IMR-90 (cell line): ENCODE measurements at regions not wholly inside any gene's neighbourhood (a gene's known extent, or its start where the extent isn't known, plus 50 kb on each side); places are given as distances from the start of the nearest gene placed in this dataset.

Experiments
- ATAC-seq: fragments of 200-7000 bp; cut with Tn5 transposase; 2 replicates; pipeline ENCODE4 v1.9.1; 2020; ENCODE audit warnings: low read depth, mild to moderate bottlenecking, moderate library complexity
- BruUV-seq: library from RNA; stranded (reverse); fragments of 400-500 nt; replicated peaks from 2 replicates; lab custom pipeline; 2021; lab: Mats Ljungman, UMichigan
- CTCF ChIA-PET: fragments of 300-600 bp; formaldehyde crosslinking; extraction: SDS; loops from one replicate; lab custom pipeline; 2021; ENCODE audit warnings: antibody characterized with exemption; lab: Yijun Ruan, JAX
- POLR2A ChIA-PET: fragments of 300-600 bp; sonication (Branson Sonifier 250); formaldehyde crosslinking; loops from one replicate; lab custom pipeline; 2022; ENCODE audit warnings: antibody characterized with exemption; ENCODE audit not compliant: unreplicated experiment; lab: Charles Lee
- DNase-seq: peaks from one replicate; pipeline ENCODE4 v3.0.0; 2013
- H2AFZ ChIP-seq: replicated peaks from 2 replicates; pipeline ENCODE3; 2013; ENCODE audit warnings: low read length, mild to moderate bottlenecking; ENCODE audit not compliant: poor library complexity
- H2AK5ac ChIP-seq: 2 replicates; pipeline ENCODE4 v1.6.1; 2013; ENCODE audit warnings: low read depth, low read length, inconsistent platforms
- H2AK9ac ChIP-seq: replicated peaks from 2 replicates; pipeline ENCODE3; 2013; ENCODE audit warnings: mild to moderate bottlenecking, low read depth, low read length, moderate library complexity; ENCODE audit not compliant: poor library complexity
- H2BK120ac ChIP-seq: 2 replicates; pipeline ENCODE4 v1.6.1; 2013; ENCODE audit warnings: low read depth, low read length, inconsistent platforms
- H2BK15ac ChIP-seq: 3 replicates; pipeline ENCODE4 v1.6.1; 2013; ENCODE audit warnings: low read depth, low read length, inconsistent platforms
- H2BK20ac ChIP-seq: 2 replicates; pipeline ENCODE4 v1.6.1; 2013; ENCODE audit warnings: low read depth, mild to moderate bottlenecking, inconsistent platforms, low read length, moderate library complexity
- H2BK5ac ChIP-seq: 2 replicates; pipeline ENCODE4 v1.6.1; 2013; ENCODE audit warnings: mild to moderate bottlenecking, low read depth, low read length, inconsistent platforms; ENCODE audit not compliant: poor library complexity, severe bottlenecking
- H3K14ac ChIP-seq: replicated peaks from 2 replicates; pipeline ENCODE4 v1.6.1; 2013; ENCODE audit warnings: low read depth, low read length, inconsistent platforms
- H3K18ac ChIP-seq: 2 replicates; pipeline ENCODE4 v1.6.1; 2013; ENCODE audit warnings: low read depth, low read length, control low read depth
- H3K23ac ChIP-seq: 2 replicates; pipeline ENCODE4 v1.6.1; 2013; ENCODE audit warnings: low read depth, low read length, inconsistent platforms
- H3K27ac ChIP-seq: 2 replicates; pipeline ENCODE4 v1.5.1; 2013; ENCODE audit warnings: mild to moderate bottlenecking, control low read depth, low read length; ENCODE audit not compliant: insufficient read depth
- H3K27me3 ChIP-seq: 2 replicates; pipeline ENCODE4 v1.6.1; 2013; ENCODE audit warnings: low read length; ENCODE audit not compliant: control insufficient read depth, insufficient read depth
- H3K36me3 ChIP-seq: 2 replicates; pipeline ENCODE4 v1.6.1; 2013; ENCODE audit warnings: low read length, mixed read lengths; ENCODE audit not compliant: control insufficient read depth, insufficient read depth
- H3K4ac ChIP-seq: 2 replicates; pipeline ENCODE4 v1.6.1; 2013; ENCODE audit warnings: low read depth, low read length, inconsistent platforms
- H3K4me1 ChIP-seq: 2 replicates; pipeline ENCODE4 v1.6.1; 2013; ENCODE audit warnings: low read length, mixed read lengths; ENCODE audit not compliant: control insufficient read depth, insufficient read depth
- H3K4me2 ChIP-seq: 2 replicates; pipeline ENCODE4 v1.6.1; 2013; ENCODE audit warnings: low read depth, mild to moderate bottlenecking, control low read depth, low read length, moderate library complexity
- H3K4me3 ChIP-seq: 2 replicates; pipeline ENCODE4 v1.5.1; 2013; ENCODE audit warnings: low read depth, mild to moderate bottlenecking, control low read depth, low read length, moderate library complexity; ENCODE audit not compliant: insufficient read depth
- H3K56ac ChIP-seq: 2 replicates; pipeline ENCODE4 v1.6.1; 2013; ENCODE audit warnings: low read length, inconsistent platforms; ENCODE audit not compliant: insufficient read depth; ENCODE audit errors: extremely low read depth
- H3K79me1 ChIP-seq, 2 experiments: 2 replicates each; pipeline ENCODE4 v1.6.1; 2013; ENCODE audit warnings: low read length in 2 of 2, inconsistent platforms in 1 of 2, low read depth in 1 of 2
- H3K9ac ChIP-seq: 2 replicates; pipeline ENCODE4 v1.6.1; 2013; ENCODE audit warnings: low read depth, low read length, control low read depth
- H3K9me1 ChIP-seq: 2 replicates; pipeline ENCODE4 v1.6.1; 2013; ENCODE audit warnings: low read length, inconsistent platforms; ENCODE audit not compliant: insufficient read depth
- H3K9me3 ChIP-seq: 2 replicates; pipeline ENCODE4 v1.6.1; 2013; ENCODE audit warnings: low read length; ENCODE audit not compliant: control insufficient read depth, insufficient read depth
- H4K20me1 ChIP-seq: 2 replicates; pipeline ENCODE4 v1.6.1; 2013; ENCODE audit warnings: low read length, inconsistent platforms; ENCODE audit not compliant: insufficient read depth
- H4K5ac ChIP-seq: 2 replicates; pipeline ENCODE4 v1.6.1; 2013; ENCODE audit warnings: mild to moderate bottlenecking, low read depth, low read length, control low read depth
- H4K8ac ChIP-seq, 2 experiments: 2 replicates each; pipeline ENCODE4 v1.6.1; 2013; ENCODE audit warnings: low read depth in 2 of 2, low read length in 2 of 2, control low read depth in 1 of 2, inconsistent platforms in 1 of 2
- H4K91ac ChIP-seq: 2 replicates; pipeline ENCODE4 v1.6.1; 2013; ENCODE audit warnings: low read depth, low read length, inconsistent platforms; ENCODE audit not compliant: insufficient read depth
- BHLHE40 ChIP-seq: fragments of 150-350 bp; IDR thresholded peaks from 2 replicates; pipeline ENCODE4 v1.6.1; 2016; ENCODE audit warnings: mild to moderate bottlenecking, low read depth, low read length
- FOS ChIP-seq: fragments of 150-350 bp; IDR thresholded peaks from 2 replicates; pipeline ENCODE4 v1.6.1; 2016; ENCODE audit warnings: low read depth, low read length
- MAFK ChIP-seq: IDR thresholded peaks from 2 replicates; pipeline ENCODE4 v1.6.1; 2012; ENCODE audit warnings: low read depth, low read length, improper control_type of control experiment
- NFE2L2 ChIP-seq: fragments of 150-350 bp; IDR thresholded peaks from 2 replicates; pipeline ENCODE4 v1.6.1; 2016; ENCODE audit warnings: low read depth, mild to moderate bottlenecking, low read length
- POLR2A ChIP-seq: IDR thresholded peaks from 2 replicates; pipeline ENCODE4 v1.6.1; 2012; ENCODE audit warnings: mild to moderate bottlenecking, low read depth, low read length
- RCOR1 ChIP-seq: IDR thresholded peaks from 2 replicates; pipeline ENCODE4 v1.6.1; 2012; ENCODE audit warnings: mild to moderate bottlenecking, low read length, improper control_type of control experiment; ENCODE audit not compliant: insufficient replicate concordance
- SMC3 ChIP-seq: fragments of 150-350 bp; IDR thresholded peaks from 2 replicates; pipeline ENCODE4 v1.6.1; 2016; ENCODE audit warnings: low read depth, mild to moderate bottlenecking, antibody characterized with exemption, low read length, moderate library complexity
- WGBS, 2 experiments: methylation state at CpG; one replicate each; pipeline versions ENCODE4 v1.1.5 to v1.1.7; 2013; ENCODE audit warnings: missing lambda C conversion rate in 2 of 2; ENCODE audit not compliant: insufficient read length in 1 of 2; ENCODE audit errors: extremely low coverage in 2 of 2; 5-methylcytosine and 5-hydroxymethylcytosine counted together
- dilution Hi-C: fragments of 300-500 bp; cut with HindIII; formaldehyde crosslinking; loops from one replicate; pipeline ENCODE4 v1.14.3; 2018; ENCODE audit warnings: low sequenced_read_pairs; ENCODE audit not compliant: unreplicated experiment
- in situ Hi-C: fragments of 300-500 bp; cut with MboI; formaldehyde crosslinking; loops from 3 replicates; pipeline ENCODE4 v1.14.3; 2019; ENCODE audit warnings: low sequenced_read_pairs, inconsistent platforms, mixed read lengths
- intact Hi-C: fragments of 100-400 bp; cut with micrococcal nuclease; formaldehyde crosslinking; loops from 2 replicates; pipeline ENCODE4 v1.10.0; 2022

DNA sequence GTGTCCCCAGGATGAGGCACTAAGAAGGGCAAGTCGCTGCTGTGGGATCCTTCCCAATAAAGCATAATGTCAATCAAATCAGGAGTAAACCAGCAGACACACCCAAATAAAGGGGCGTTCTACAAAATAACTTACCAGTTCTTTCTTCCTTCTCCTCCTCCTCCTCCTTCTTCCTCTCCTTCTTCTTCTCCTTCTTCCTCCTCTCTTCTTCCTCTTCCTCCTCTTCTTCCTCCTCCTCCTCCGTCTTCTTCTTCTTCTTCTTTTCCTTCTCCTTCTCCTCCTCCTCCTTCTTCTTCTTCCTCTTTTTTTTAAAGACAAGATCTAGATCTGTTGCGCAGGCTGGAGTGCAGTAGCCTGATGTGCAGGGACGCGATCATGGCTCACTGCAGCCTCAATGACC is 225.8 kb downstream of the UQCRFS1 start:
- TF ChIP-seq NFE2L2 (no peak), SMC3 (no peak), RCOR1 (no peak), FOS (no peak), MAFK (no peak), POLR2A (no peak), BHLHE40 (no peak)
- Histone ChIP-seq H2AK5ac (no peak overlapping the region), H4K91ac (no peak overlapping the region), H3K4ac (no peak overlapping the region), H3K23ac (no peak overlapping the region), H3K14ac (no peak overlapping the region), H3K4me2 (no peak overlapping the region), H4K8ac (no peak overlapping the region), H3K79me1 (no peaks in the 10 kb centered on the region), H3K18ac (no peak overlapping the region), H2BK15ac (no peak overlapping the region), H3K4me1 (no peaks in the 10 kb centered on the region), H4K20me1 (no peaks in the 10 kb centered on the region), H4K5ac (no peak overlapping the region), H2BK120ac (no peak overlapping the region), H3K4me3 (no peak overlapping the region), H2BK20ac (no peak overlapping the region), H3K9ac (no peak overlapping the region), H2AFZ (no peak overlapping the region), H3K9me1 (no peaks in the 10 kb centered on the region), H3K56ac (no peak overlapping the region), H3K36me3 (no peaks in the 10 kb centered on the region), H2BK5ac (no peak overlapping the region), H2AK9ac (no peak overlapping the region), H3K27ac (no peak overlapping the region), H3K27me3 (peaks cover 2% of the 10 kb centered on the region), H3K9me3 (peaks cover 3% of the 10 kb centered on the region; the same call in 1 of the 2 replicates)
- DNase-seq, result no peak
- CTCF ChIA-PET, result no interaction called here
- no TSS peak for BruUV-seq
- POLR2A ChIA-PET, result no interaction called here
- dilution Hi-C loops (no loop called here), intact Hi-C loops (no loop called here), in situ Hi-C loops (loop anchor here (25.0 kb wide), 1 partner anchor 250 kb away; no protein-coding TSS in a partner anchor)
- no peak for ATAC-seq
- WGBS, 2 experiments, result 55% methylated on average over 2 of the region's 6 CpGs; no CpG with 5 or more reads in 1 of the 2 experiments
